Astrocyte (in vitro differentiated cells and primary cell): ENCODE measurements at regions not wholly inside any gene's neighbourhood (a gene's known extent, or its start where the extent isn't known, plus 50 kb on each side); places are given as distances from the start of the nearest gene placed in this dataset.

Experiments
- DNase-seq: peaks from one replicate; pipeline ENCODE4 v3.0.0-alpha.2; 2010; ENCODE audit warnings: low read depth
- FAIRE-seq: peaks from 2 replicates; lab custom pipeline; 2011; peaks lifted over from hg19 to GRCh38; lab: Jason Lieb, UNC
- H2AFZ ChIP-seq: 2 replicates; pipeline ENCODE4 v1.6.0; 2012; ENCODE audit warnings: low read depth, low read length, inconsistent platforms
- H3K27ac ChIP-seq: 2 replicates; pipeline ENCODE4 v1.5.1; 2011; ENCODE audit warnings: low read depth, low read length, inconsistent platforms
- H3K27me3 ChIP-seq: 2 replicates; pipeline ENCODE4 v1.6.0; 2011; ENCODE audit warnings: low read length, inconsistent platforms; ENCODE audit not compliant: insufficient read depth
- H3K36me3 ChIP-seq: 2 replicates; pipeline ENCODE4 v1.5.1; 2011; ENCODE audit warnings: low read length, inconsistent platforms; ENCODE audit not compliant: insufficient read depth
- H3K4me1 ChIP-seq: 2 replicates; pipeline ENCODE4 v1.5.1; 2011; ENCODE audit warnings: low read length, inconsistent platforms; ENCODE audit not compliant: insufficient read depth
- H3K4me2 ChIP-seq: 2 replicates; pipeline ENCODE4 v1.6.0; 2012; ENCODE audit warnings: low read length, inconsistent platforms
- H3K4me3 ChIP-seq: 2 replicates; pipeline ENCODE4 v1.5.1; 2011; ENCODE audit warnings: low read depth, mild to moderate bottlenecking, low read length, inconsistent platforms; ENCODE audit not compliant: insufficient read depth
- H3K79me2 ChIP-seq: 2 replicates; pipeline ENCODE4 v1.6.0; 2012; ENCODE audit warnings: mild to moderate bottlenecking, low read length, inconsistent platforms; ENCODE audit not compliant: insufficient read depth
- H3K9ac ChIP-seq: 2 replicates; pipeline ENCODE4 v1.6.0; 2012; ENCODE audit warnings: mild to moderate bottlenecking, low read length, inconsistent platforms
- H3K9me3 ChIP-seq: 2 replicates; pipeline ENCODE4 v1.5.1; 2012; ENCODE audit warnings: low read depth, mild to moderate bottlenecking, low read length, inconsistent platforms; ENCODE audit not compliant: insufficient read depth
- H4K20me1 ChIP-seq: 2 replicates; pipeline ENCODE4 v1.6.0; 2012; ENCODE audit warnings: low read length, inconsistent platforms; ENCODE audit not compliant: insufficient read depth
- H3K27ac Mint-ChIP-seq: one replicate; pipeline ENCODE4 v1.8.0; 2021; ENCODE audit warnings: mild to moderate bottlenecking, mixed read lengths; ENCODE audit not compliant: unreplicated experiment
- H3K27me3 Mint-ChIP-seq: one replicate; pipeline ENCODE4 v1.8.0; 2021; ENCODE audit warnings: low read depth, mixed read lengths; ENCODE audit not compliant: unreplicated experiment
- H3K36me3 Mint-ChIP-seq: one replicate; pipeline ENCODE4 v1.8.0; 2021; ENCODE audit warnings: low read depth, mixed read lengths; ENCODE audit not compliant: unreplicated experiment
- H3K4me1 Mint-ChIP-seq: one replicate; pipeline ENCODE4 v1.8.0; 2021; ENCODE audit warnings: low read depth, mixed read lengths; ENCODE audit not compliant: unreplicated experiment
- H3K4me3 Mint-ChIP-seq: one replicate; pipeline ENCODE4 v1.8.0; 2021; ENCODE audit warnings: mild to moderate bottlenecking, moderate library complexity, mixed read lengths; ENCODE audit not compliant: unreplicated experiment
- H3K9me3 Mint-ChIP-seq: one replicate; pipeline ENCODE4 v1.8.0; 2021; ENCODE audit warnings: mild to moderate bottlenecking, mixed read lengths; ENCODE audit not compliant: unreplicated experiment
- CTCF ChIP-seq: IDR thresholded peaks from 2 replicates; pipeline ENCODE4 v1.5.1; 2011; ENCODE audit warnings: low read depth, mild to moderate bottlenecking, inconsistent platforms, low read length, moderate library complexity; ENCODE audit not compliant: insufficient read depth
- EZH2 ChIP-seq: IDR thresholded peaks from 2 replicates; pipeline ENCODE4 v1.6.1; 2012; ENCODE audit warnings: mild to moderate bottlenecking, low read length, inconsistent platforms; ENCODE audit not compliant: insufficient read depth

GRCh38 chr6:45739058-45739457 is 276.6 kb downstream of the CLIC5 start:
- no peaks in the 10 kb centered on the region for H3K9me3 ChIP-seq
- no peaks in the 10 kb centered on the region for H4K20me1 ChIP-seq
- no peaks in the 10 kb centered on the region for H3K36me3 Mint-ChIP-seq
- H3K9me3 Mint-ChIP-seq: no peaks in the 10 kb centered on the region
- no peak overlapping the region for H3K4me3 ChIP-seq
- H3K79me2 ChIP-seq: no peaks in the 10 kb centered on the region
- FAIRE-seq (no peak), DNase-seq (no peak)
- TF ChIP-seq EZH2 (no peak), CTCF (no peak)
- no peaks in the 10 kb centered on the region for H3K36me3 ChIP-seq
- no peak overlapping the region for H3K4me3 Mint-ChIP-seq
- no peak overlapping the region for H3K9ac ChIP-seq
- H3K27ac ChIP-seq: no peak overlapping the region
- H3K4me1 ChIP-seq: no peaks in the 10 kb centered on the region
- no peaks in the 10 kb centered on the region for H3K27me3 Mint-ChIP-seq
- H3K27me3 ChIP-seq: no peaks in the 10 kb centered on the region
- no peak overlapping the region for H3K4me2 ChIP-seq
- H3K4me1 Mint-ChIP-seq: peaks cover 7% of the 10 kb centered on the region
- no peak overlapping the region for H3K27ac Mint-ChIP-seq
- H2AFZ ChIP-seq: no peak overlapping the region

DNA sequence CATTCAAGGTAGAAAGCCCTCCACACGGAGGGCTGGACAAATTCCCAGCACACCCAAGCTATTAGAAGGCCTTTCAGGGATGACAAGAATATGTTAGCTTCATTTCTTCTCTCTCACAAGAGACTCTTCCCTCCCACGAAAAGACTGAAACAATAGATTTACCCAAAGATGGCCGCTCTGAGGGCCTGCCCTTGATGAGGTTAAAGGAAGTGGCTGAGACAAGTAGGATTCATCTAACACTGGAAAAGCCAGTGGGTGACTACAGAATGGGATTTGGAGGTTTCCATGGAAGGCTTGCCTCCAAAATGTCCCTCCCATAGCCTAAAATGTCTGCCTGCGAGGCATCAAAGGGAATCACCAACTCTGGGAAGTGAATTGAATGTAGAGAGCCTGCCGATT is 277.6 kb downstream of the CLIC5 start:
- FAIRE-seq: no peak
- H3K36me3 ChIP-seq: no peaks in the 10 kb centered on the region
- Mint-ChIP-seq H3K27me3 (peaks cover 4% of the 10 kb centered on the region), H3K4me1 (peaks cover 7% of the 10 kb centered on the region), H3K36me3 (no peaks in the 10 kb centered on the region), H3K4me3 (no peak overlapping the region), H3K9me3 (no peaks in the 10 kb centered on the region), H3K27ac (no peak overlapping the region)
- H3K27ac ChIP-seq: no peak overlapping the region
- DNase-seq: no peak
- H3K9ac ChIP-seq: no peak overlapping the region
- no peaks in the 10 kb centered on the region for H3K27me3 ChIP-seq
- H4K20me1 ChIP-seq: no peaks in the 10 kb centered on the region
- no peak overlapping the region for H3K4me2 ChIP-seq
- no peaks in the 10 kb centered on the region for H3K9me3 ChIP-seq
- no peak overlapping the region for H3K4me3 ChIP-seq
- H3K4me1 ChIP-seq: no peaks in the 10 kb centered on the region
- no peak for TF ChIP-seq CTCF
- TF ChIP-seq EZH2: no peak
- H2AFZ ChIP-seq: no peak overlapping the region
- H3K79me2 ChIP-seq: no peaks in the 10 kb centered on the region

GRCh38 chr6:45737331-45738056 is 278.2 kb downstream of the CLIC5 start:
- peaks cover 7% of the 10 kb centered on the region for H3K4me1 Mint-ChIP-seq

More at GRCh38 chr6:45737331-45738056, 278.2 kb downstream of the CLIC5 start:
- no peak overlapping the region for H3K9ac ChIP-seq
- Mint-ChIP-seq H3K4me3 (no peak overlapping the region), H3K27ac (no peak overlapping the region), H3K36me3 (no peaks in the 10 kb centered on the region), H3K27me3 (peaks cover 4% of the 10 kb centered on the region), H3K9me3 (no peaks in the 10 kb centered on the region)
- H3K4me2 ChIP-seq: no peak overlapping the region
- no peak for DNase-seq
- no peaks in the 10 kb centered on the region for H3K79me2 ChIP-seq
- H3K4me1 ChIP-seq: no peaks in the 10 kb centered on the region
- no peaks in the 10 kb centered on the region for H4K20me1 ChIP-seq
- H2AFZ ChIP-seq: no peak overlapping the region
- TF ChIP-seq EZH2 (no peak), CTCF (no peak)
- no peak overlapping the region for H3K27ac ChIP-seq
- FAIRE-seq: no peak
- no peaks in the 10 kb centered on the region for H3K36me3 ChIP-seq
- H3K27me3 ChIP-seq: no peaks in the 10 kb centered on the region
- H3K4me3 ChIP-seq: no peak overlapping the region
- H3K9me3 ChIP-seq: no peaks in the 10 kb centered on the region
